H9 (cell line): ENCODE measurements at regions not wholly inside any gene's neighbourhood (a gene's known extent, or its start where the extent isn't known, plus 50 kb on each side); places are given as distances from the start of the nearest gene placed in this dataset.

Source experiments
- DNase-seq: peaks from one replicate; pipeline ENCODE4 v3.0.0-alpha.2; 2017
- H2AFZ ChIP-seq: one replicate; pipeline ENCODE4 v1.6.1; 2013; ENCODE audit warnings: mild to moderate bottlenecking, low read length, control low read depth, moderate library complexity
- H2AK5ac ChIP-seq: 2 replicates; pipeline ENCODE4 v1.6.1; 2013; ENCODE audit warnings: low read length, control low read depth, mixed read lengths; ENCODE audit not compliant: insufficient read length
- H2BK120ac ChIP-seq: one replicate; pipeline ENCODE4 v1.6.1; 2013; ENCODE audit warnings: low read depth, mild to moderate bottlenecking, low read length, control low read depth, inconsistent platforms; ENCODE audit not compliant: poor library complexity, severe bottlenecking
- H2BK12ac ChIP-seq: 2 replicates; pipeline ENCODE4 v1.6.1; 2013; ENCODE audit warnings: low read length, control low read depth, mixed read lengths, low read depth; ENCODE audit not compliant: insufficient read length
- H2BK15ac ChIP-seq: 2 replicates; pipeline ENCODE4 v1.6.1; 2013; ENCODE audit warnings: low read depth, low read length, control low read depth
- H2BK20ac ChIP-seq: one replicate; pipeline ENCODE4 v1.6.1; 2013; ENCODE audit warnings: low read depth, mild to moderate bottlenecking, low read length, control low read depth, inconsistent platforms; ENCODE audit not compliant: poor library complexity, severe bottlenecking
- H2BK5ac ChIP-seq: 2 replicates; pipeline ENCODE4 v1.6.1; 2013; ENCODE audit warnings: low read length, control low read depth, mixed read lengths; ENCODE audit not compliant: insufficient read length
- H3K14ac ChIP-seq: 2 replicates; pipeline ENCODE4 v1.6.1; 2013; ENCODE audit warnings: low read length, control low read depth; ENCODE audit not compliant: insufficient read depth
- H3K18ac ChIP-seq: 2 replicates; pipeline ENCODE4 v1.6.1; 2013; ENCODE audit warnings: low read depth, mild to moderate bottlenecking, mixed read lengths, low read length, control low read depth; ENCODE audit not compliant: insufficient read length
- H3K23ac ChIP-seq: 2 replicates; pipeline ENCODE4 v1.6.1; 2013; ENCODE audit warnings: low read length, control low read depth, mixed read lengths, low read depth; ENCODE audit not compliant: insufficient read length
- H3K23me2 ChIP-seq: 2 replicates; pipeline ENCODE4 v1.6.1; 2013; ENCODE audit warnings: low read depth, mild to moderate bottlenecking, mixed read lengths, low read length, control low read depth; ENCODE audit not compliant: insufficient read length, poor library complexity, severe bottlenecking
- H3K27ac ChIP-seq: 2 replicates; pipeline ENCODE4 v1.5.1; 2013; ENCODE audit warnings: low read length, control low read depth, mixed read lengths, low read depth; ENCODE audit not compliant: insufficient read length
- H3K27me3 ChIP-seq: 2 replicates; pipeline ENCODE4 v1.6.1; 2013; ENCODE audit warnings: low read length, control low read depth, inconsistent platforms; ENCODE audit not compliant: insufficient read depth
- H3K4ac ChIP-seq: 2 replicates; pipeline ENCODE4 v1.6.1; 2013; ENCODE audit warnings: low read depth, mild to moderate bottlenecking, control low read depth, inconsistent platforms, low read length, moderate library complexity
- H3K4me1 ChIP-seq: 2 replicates; pipeline ENCODE4 v1.6.1; 2013; ENCODE audit warnings: low read length, control low read depth, inconsistent platforms; ENCODE audit not compliant: insufficient read depth
- H3K4me2 ChIP-seq: 2 replicates; pipeline ENCODE4 v1.6.1; 2013; ENCODE audit warnings: low read length, control low read depth, mixed read lengths; ENCODE audit not compliant: insufficient read length, insufficient read depth
- H3K56ac ChIP-seq: 2 replicates; pipeline ENCODE4 v1.6.1; 2013; ENCODE audit warnings: low read depth, mild to moderate bottlenecking, mixed read lengths, low read length, control low read depth; ENCODE audit not compliant: insufficient read length
- H3K79me1 ChIP-seq: 2 replicates; pipeline ENCODE4 v1.6.1; 2013; ENCODE audit warnings: low read depth, mild to moderate bottlenecking, moderate library complexity, low read length, control low read depth, inconsistent platforms; ENCODE audit not compliant: insufficient read depth, poor library complexity, severe bottlenecking
- H3K79me2 ChIP-seq: 2 replicates; pipeline ENCODE4 v1.6.1; 2013; ENCODE audit warnings: low read length, control low read depth, inconsistent platforms; ENCODE audit not compliant: insufficient read depth
- H3K9ac ChIP-seq: 2 replicates; pipeline ENCODE4 v1.6.1; 2013; ENCODE audit warnings: low read length, control low read depth, mixed read lengths; ENCODE audit not compliant: insufficient read length; ENCODE audit errors: extremely low read depth
- H3K9me3 ChIP-seq: one replicate; pipeline ENCODE4 v1.6.1; 2013; ENCODE audit warnings: low read depth, low read length, inconsistent platforms; ENCODE audit not compliant: control insufficient read depth
- H3T11ph ChIP-seq: one replicate; pipeline ENCODE4 v1.6.1; 2013; ENCODE audit warnings: mild to moderate bottlenecking, low read length, control low read depth, inconsistent platforms
- H4K20me1 ChIP-seq: one replicate; pipeline ENCODE4 v1.6.1; 2013; ENCODE audit not compliant: control insufficient read depth, insufficient read length, insufficient read depth
- H4K5ac ChIP-seq: 2 replicates; pipeline ENCODE4 v1.6.1; 2013; ENCODE audit warnings: low read depth, mild to moderate bottlenecking, mixed read lengths, low read length, control low read depth; ENCODE audit not compliant: insufficient read length
- H4K8ac ChIP-seq: replicated peaks from 2 replicates; pipeline ENCODE4 v1.6.1; 2013; ENCODE audit warnings: low read length, control low read depth, mixed read lengths, low read depth; ENCODE audit not compliant: insufficient read length
- H4K91ac ChIP-seq: 2 replicates; pipeline ENCODE4 v1.6.1; 2013; ENCODE audit warnings: low read depth, mild to moderate bottlenecking, moderate library complexity, mixed read lengths, low read length, control low read depth; ENCODE audit not compliant: insufficient read length
- H3K27ac Mint-ChIP-seq, 3 experiments: 2 replicates in 2 of 3; 3 replicates in 1 of 3; pipeline ENCODE4 v1.8.0; 2020 to 2021; ENCODE audit warnings: mixed read lengths in 3 of 3, mild to moderate bottlenecking in 1 of 3, moderate library complexity in 1 of 3
- H3K27me3 Mint-ChIP-seq: 2 replicates; pipeline ENCODE4 v1.8.0; 2021; ENCODE audit warnings: low read depth, mild to moderate bottlenecking, moderate library complexity, mixed read lengths
- H3K36me3 Mint-ChIP-seq, 3 experiments: 2 replicates in 2 of 3; 3 replicates in 1 of 3; pipeline ENCODE4 v1.8.0; 2020 to 2021; ENCODE audit warnings: low read depth in 3 of 3, mixed read lengths in 3 of 3; ENCODE audit not compliant: insufficient read depth in 1 of 3
- H3K4me1 Mint-ChIP-seq, 2 experiments: 2 replicates each; pipeline ENCODE4 v1.8.0; 2020; ENCODE audit warnings: mixed read lengths in 2 of 2
- H3K4me3 Mint-ChIP-seq, 2 experiments: 2 replicates in 1 of 2; 3 replicates in 1 of 2; pipeline ENCODE4 v1.8.0; 2020 to 2021; ENCODE audit warnings: mild to moderate bottlenecking in 2 of 2, mixed read lengths in 2 of 2, moderate library complexity in 1 of 2
- H3K9me3 Mint-ChIP-seq, 2 experiments: 2 replicates in 1 of 2; 3 replicates in 1 of 2; pipeline ENCODE4 v1.8.0; 2020; ENCODE audit warnings: mild to moderate bottlenecking in 2 of 2, mixed read lengths in 2 of 2, moderate library complexity in 1 of 2
- CTCF ChIP-seq: fragments of 200-600 bp; sonication (generic); conservative IDR thresholded peaks from 3 replicates; pipeline ENCODE4 v1.8.0; 2021; ENCODE audit warnings: antibody characterized with exemption, mild to moderate bottlenecking
- WGBS: extraction: QIAGEN DNeasy Blood & Tissue Kit; methylation state at CpG from one replicate; pipeline ENCODE4 v1.1.7; 2013; ENCODE audit warnings: missing lambda C conversion rate, low lambda C conversion rate, mixed read lengths; ENCODE audit not compliant: insufficient read length; ENCODE audit errors: extremely low coverage; 5-methylcytosine and 5-hydroxymethylcytosine counted together

GRCh38 chr18:68543344-68543743, 171.6 kb downstream of the TMX3 start:
- no peak overlapping the region for H3K4me3 Mint-ChIP-seq
- WGBS, result no CpG with 5 or more reads among the region's 2 CpGs

More at GRCh38 chr18:68543344-68543743, 171.6 kb downstream of the TMX3 start:
- no peak overlapping the region for H3K23ac ChIP-seq
- no peak overlapping the region for H2AFZ ChIP-seq
- H2BK12ac ChIP-seq, result no peak overlapping the region
- no peak overlapping the region for H2BK15ac ChIP-seq
- H3T11ph ChIP-seq, result no peak overlapping the region
- H3K36me3 Mint-ChIP-seq, result no peaks in the 10 kb centered on the region
- H4K91ac ChIP-seq, result no peak overlapping the region
- H3K14ac ChIP-seq, result no peak overlapping the region
- no peak overlapping the region for H3K4ac ChIP-seq
- no peak overlapping the region for H2BK20ac ChIP-seq
- no peak overlapping the region for H3K4me2 ChIP-seq
- H3K79me2 ChIP-seq, result no peaks in the 10 kb centered on the region
- no peak overlapping the region for H3K27ac ChIP-seq
- H4K5ac ChIP-seq, result no peak overlapping the region
- H3K56ac ChIP-seq, result no peak overlapping the region
- no peak overlapping the region for H3K18ac ChIP-seq
- H3K4me1 ChIP-seq, result no peaks in the 10 kb centered on the region
- H3K9me3 ChIP-seq, result no peaks in the 10 kb centered on the region
- no peak overlapping the region for H3K9ac ChIP-seq
- no peaks in the 10 kb centered on the region for H3K79me1 ChIP-seq
- H3K23me2 ChIP-seq, result no peaks in the 10 kb centered on the region
- no peak overlapping the region for H4K8ac ChIP-seq
- H4K20me1 ChIP-seq, result no peaks in the 10 kb centered on the region
- no peaks in the 10 kb centered on the region for H3K27me3 Mint-ChIP-seq
- no peak overlapping the region for H3K27ac Mint-ChIP-seq
- no peak overlapping the region for H2AK5ac ChIP-seq
- H3K4me1 Mint-ChIP-seq, result 0 out of 4 replicates have a peak, but pooled peaks cover 0 to 3% of the 10 kb centered on the region in 2 experiments
- TF ChIP-seq CTCF, result no peak
- no peak overlapping the region for H2BK5ac ChIP-seq
- DNase-seq, result no peak
- H2BK120ac ChIP-seq, result no peak overlapping the region
- H3K27me3 ChIP-seq, result no peaks in the 10 kb centered on the region
- H3K9me3 Mint-ChIP-seq, result no peaks in the 10 kb centered on the region
